OCI-LY7 (cell line): ENCODE measurements at regions not wholly inside any gene's neighbourhood (a gene's known extent, or its start where the extent isn't known, plus 50 kb on each side); places are given as distances from the start of the nearest gene placed in this dataset.

Experiments used
- BruUV-seq: library from RNA; stranded (reverse); fragments of 400-500 nt; replicated peaks from 2 replicates; lab custom pipeline; 2021; lab: Mats Ljungman, UMichigan
- CTCF ChIA-PET: fragments of 300-600 bp; sonication (Branson Sonifier 250); formaldehyde crosslinking; loops from one replicate; lab custom pipeline; 2022; ENCODE audit warnings: antibody characterized with exemption; ENCODE audit not compliant: unreplicated experiment; lab: Charles Lee
- POLR2A ChIA-PET: fragments of 300-600 bp; sonication (Branson Sonifier 250); formaldehyde crosslinking; loops from one replicate; lab custom pipeline; 2022; ENCODE audit warnings: antibody characterized with exemption; lab: Charles Lee
- DNase-seq: peaks from one replicate; pipeline ENCODE4 v3.0.0-alpha.2; 2015; ENCODE audit warnings: low spot score
- H2AFZ ChIP-seq: fragments of 200-600 bp; sonication (generic), shearing (Covaris generic); 2 replicates; pipeline ENCODE4 v1.6.1; 2014; ENCODE audit warnings: mild to moderate bottlenecking, antibody characterized with exemption, low read length, moderate library complexity
- H3K27ac ChIP-seq: fragments of 200-600 bp; sonication (generic); 2 replicates; pipeline ENCODE4 v1.5.1; 2014; ENCODE audit warnings: mixed run types, low read depth, mild to moderate bottlenecking, moderate library complexity, low read length, inconsistent platforms; ENCODE audit not compliant: poor library complexity, severe bottlenecking
- H3K36me3 ChIP-seq: fragments of 200-600 bp; sonication (generic); 2 replicates; pipeline ENCODE4 v1.6.1; 2014; ENCODE audit warnings: mild to moderate bottlenecking, antibody characterized with exemption, low read length, moderate library complexity, mixed read lengths; ENCODE audit not compliant: insufficient read depth
- H3K4me1 ChIP-seq: fragments of 200-600 bp; sonication (generic); 2 replicates; pipeline ENCODE4 v1.5.1; 2014; ENCODE audit warnings: mild to moderate bottlenecking, low read length; ENCODE audit not compliant: insufficient read depth, poor library complexity, severe bottlenecking
- H3K4me2 ChIP-seq: fragments of 200-600 bp; sonication (generic); 2 replicates; pipeline ENCODE4 v1.6.1; 2014; ENCODE audit warnings: mild to moderate bottlenecking, low read length
- H3K4me3 ChIP-seq: fragments of 200-600 bp; sonication (generic); 2 replicates; pipeline ENCODE4 v1.5.1; 2014; ENCODE audit warnings: mild to moderate bottlenecking, low read depth, low read length; ENCODE audit not compliant: poor library complexity, severe bottlenecking
- H3K79me2 ChIP-seq: fragments of 200-600 bp; sonication (generic); 2 replicates; pipeline ENCODE4 v1.6.1; 2016; ENCODE audit warnings: low read depth, mild to moderate bottlenecking, low read length, moderate library complexity, mixed read lengths; ENCODE audit not compliant: insufficient read depth
- H3K9me2 ChIP-seq: fragments of 200-600 bp; sonication (generic); 2 replicates; pipeline ENCODE4 v1.6.1; 2016; ENCODE audit warnings: mild to moderate bottlenecking, low read length, mixed read lengths; ENCODE audit not compliant: insufficient read depth
- H3K9me3 ChIP-seq: fragments of 200-600 bp; sonication (generic); 2 replicates; pipeline ENCODE4 v1.6.1; 2014; ENCODE audit warnings: mild to moderate bottlenecking, mixed run types, low read length, mixed read lengths
- H4K20me1 ChIP-seq: fragments of 200-600 bp; sonication (generic); 2 replicates; pipeline ENCODE4 v1.6.1; 2014; ENCODE audit warnings: mild to moderate bottlenecking, antibody characterized with exemption, low read length, moderate library complexity, mixed read lengths; ENCODE audit not compliant: insufficient read depth
- EZH2phosphoT487 ChIP-seq: fragments of 200-600 bp; sonication (generic); IDR thresholded peaks from 2 replicates; pipeline ENCODE4 v1.6.1; 2018; ENCODE audit warnings: low read depth, borderline replicate concordance, mild to moderate bottlenecking, mixed run types, antibody characterized with exemption, low read length, moderate library complexity, mixed read lengths
- intact Hi-C: fragments of 100-400 bp; cut with micrococcal nuclease; formaldehyde crosslinking; loops from one replicate; pipeline ENCODE4 v1.10.0; 2022; ENCODE audit not compliant: unreplicated experiment
- TF ChIP-seq, protein P1 (sequence below): fragments of 200-600 bp; sonication (generic); conservative IDR thresholded peaks from 2 replicates; pipeline ENCODE4 v1.5.1; 2014; ENCODE audit warnings: mild to moderate bottlenecking, antibody characterized with exemption, low read length, moderate library complexity, mixed read lengths

- Histone ChIP-seq H3K79me2 (no peaks in the 10 kb centered on the region), H3K36me3 (no peaks in the 10 kb centered on the region), H3K4me1 (no peaks in the 10 kb centered on the region), H2AFZ (no peak overlapping the region), H3K9me2 (no peaks in the 10 kb centered on the region), H3K4me3 (no peak overlapping the region), H4K20me1 (no peaks in the 10 kb centered on the region), H3K27ac (no peak overlapping the region), H3K4me2 (no peak overlapping the region), H3K9me3 (no peaks in the 10 kb centered on the region)
- intact Hi-C loops, result no loop called here
- no peak for DNase-seq
- ChIA-PET POLR2A (no interaction called here), CTCF (no interaction called here)
- TF ChIP-seq EZH2phosphoT487, result no peak
- TF ChIP-seq, protein P1, sequence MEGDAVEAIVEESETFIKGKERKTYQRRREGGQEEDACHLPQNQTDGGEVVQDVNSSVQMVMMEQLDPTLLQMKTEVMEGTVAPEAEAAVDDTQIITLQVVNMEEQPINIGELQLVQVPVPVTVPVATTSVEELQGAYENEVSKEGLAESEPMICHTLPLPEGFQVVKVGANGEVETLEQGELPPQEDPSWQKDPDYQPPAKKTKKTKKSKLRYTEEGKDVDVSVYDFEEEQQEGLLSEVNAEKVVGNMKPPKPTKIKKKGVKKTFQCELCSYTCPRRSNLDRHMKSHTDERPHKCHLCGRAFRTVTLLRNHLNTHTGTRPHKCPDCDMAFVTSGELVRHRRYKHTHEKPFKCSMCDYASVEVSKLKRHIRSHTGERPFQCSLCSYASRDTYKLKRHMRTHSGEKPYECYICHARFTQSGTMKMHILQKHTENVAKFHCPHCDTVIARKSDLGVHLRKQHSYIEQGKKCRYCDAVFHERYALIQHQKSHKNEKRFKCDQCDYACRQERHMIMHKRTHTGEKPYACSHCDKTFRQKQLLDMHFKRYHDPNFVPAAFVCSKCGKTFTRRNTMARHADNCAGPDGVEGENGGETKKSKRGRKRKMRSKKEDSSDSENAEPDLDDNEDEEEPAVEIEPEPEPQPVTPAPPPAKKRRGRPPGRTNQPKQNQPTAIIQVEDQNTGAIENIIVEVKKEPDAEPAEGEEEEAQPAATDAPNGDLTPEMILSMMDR, result no peak
- BruUV-seq, result no TSS peak
These were observed 632.2 kb downstream of the SLC4A3 start for GRCh38 chr2:220259662-220260061.

DNA sequence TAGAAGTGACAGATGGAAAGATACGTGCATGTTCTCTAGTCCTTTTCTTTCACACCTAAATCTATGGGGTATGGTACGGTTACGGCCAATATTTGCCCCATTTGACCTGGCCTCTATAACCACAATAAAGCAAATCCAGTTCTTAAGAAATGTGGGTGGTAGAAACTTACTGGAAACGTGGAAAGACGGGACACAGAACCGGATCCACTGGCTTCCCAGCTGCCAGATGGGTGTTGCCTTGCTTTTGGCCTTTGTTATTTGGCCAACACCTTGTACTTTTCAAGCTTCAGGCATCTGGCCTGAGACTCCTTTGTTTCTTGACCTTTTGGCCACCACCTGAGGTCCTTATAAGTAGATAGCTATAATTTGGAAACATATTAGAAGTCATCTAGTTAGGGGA, 635.9 kb downstream of the SLC4A3 start:
- no peaks in the 10 kb centered on the region for H3K9me2 ChIP-seq
- ChIA-PET CTCF (no interaction called here), POLR2A (no interaction called here)
- no peak overlapping the region for H2AFZ ChIP-seq
- intact Hi-C loops, result no loop called here
- BruUV-seq, result no TSS peak
- no peak overlapping the region for H3K27ac ChIP-seq
- H3K36me3 ChIP-seq, result no peaks in the 10 kb centered on the region
- DNase-seq, result no peak
- no peaks in the 10 kb centered on the region for H3K4me1 ChIP-seq
- no peaks in the 10 kb centered on the region for H4K20me1 ChIP-seq
- H3K79me2 ChIP-seq, result no peaks in the 10 kb centered on the region
- no peak overlapping the region for H3K4me2 ChIP-seq
- H3K4me3 ChIP-seq, result no peak overlapping the region
- H3K9me3 ChIP-seq, result no peaks in the 10 kb centered on the region
- TF ChIP-seq EZH2phosphoT487, result no peak
- TF ChIP-seq, protein P1, result no peak

GRCh38 chr2:220269367-220269766, 641.9 kb downstream of the SLC4A3 start:
- TF ChIP-seq, protein P1, result no peak
- TF ChIP-seq EZH2phosphoT487, result no peak
- Histone ChIP-seq H3K27ac (no peak overlapping the region), H3K36me3 (no peaks in the 10 kb centered on the region), H3K4me1 (no peaks in the 10 kb centered on the region), H3K4me2 (no peak overlapping the region), H3K4me3 (no peak overlapping the region), H3K79me2 (no peaks in the 10 kb centered on the region), H4K20me1 (no peaks in the 10 kb centered on the region), H2AFZ (no peak overlapping the region), H3K9me3 (no peaks in the 10 kb centered on the region), H3K9me2 (no peaks in the 10 kb centered on the region)
- CTCF ChIA-PET, result no interaction called here
- no TSS peak for BruUV-seq
- DNase-seq, result no peak
- intact Hi-C loops, result no loop called here
- POLR2A ChIA-PET, result no interaction called here
